ENCODE measurements at regions not wholly inside any gene's neighbourhood (a gene's known extent, or its start where the extent isn't known, plus 50 kb on each side); places are given as distances from the start of the nearest gene placed in this dataset.
"Not testable (repeated sequence)": the region's sequence is repeated elsewhere in the genome, so short reads cannot be mapped to it uniquely, and the experiment has no call there.

GRCh38 chr4:137405833-137406232 lies 126.5 kb downstream of the PCDH18 start:
- H3K27ac ChIP-seq (ENCODE audit: low read depth in 2 of 2, low read length in 2 of 2); H3K4me3 ChIP-seq (ENCODE audit: low read length in 2 of 2); H3K9ac ChIP-seq (ENCODE audit: low read depth in 1 of 2, low read length in 2 of 2); H3K9me3 ChIP-seq (ENCODE audit: control insufficient read depth in 2 of 2, low read length in 2 of 2); H3K36me3 ChIP-seq (ENCODE audit: control insufficient read depth in 2 of 2, insufficient read depth in 2 of 2, low read length in 2 of 2); H3K4me1 ChIP-seq (ENCODE audit: control insufficient read depth in 2 of 2, insufficient read depth in 2 of 2, low read length in 2 of 2); H3K27me3 ChIP-seq (ENCODE audit: control insufficient read depth in 2 of 2, insufficient read depth in 2 of 2, low read length in 2 of 2): not testable (repeated sequence)

- Histone ChIP-seq H3K36me3 (ENCODE audit: control insufficient read depth in 2 of 2, insufficient read depth in 2 of 2, low read length in 2 of 2) (no peaks in the 10 kb centered on the region), H3K9me3 (ENCODE audit: control insufficient read depth in 2 of 2, low read length in 2 of 2) (no peaks in the 10 kb centered on the region), H3K4me1 (ENCODE audit: control insufficient read depth in 2 of 2, insufficient read depth in 2 of 2, low read length in 2 of 2) (no peaks in the 10 kb centered on the region), H3K27me3 (ENCODE audit: control insufficient read depth in 2 of 2, insufficient read depth in 2 of 2, low read length in 2 of 2) (no peaks in the 10 kb centered on the region), H3K9ac (ENCODE audit: low read depth in 1 of 2, low read length in 2 of 2) (no peak overlapping the region), H3K4me3 (ENCODE audit: low read length in 2 of 2) (no peak overlapping the region), H3K27ac (ENCODE audit: low read depth in 2 of 2, low read length in 2 of 2) (no peak overlapping the region)
Measured at GRCh38 chr4:137394018-137394417, 138.3 kb downstream of the PCDH18 start.

GRCh38 chr4:137393044-137393443 lies 139.2 kb downstream of the PCDH18 start:
- H3K27ac ChIP-seq (ENCODE audit: low read depth in 2 of 2, low read length in 2 of 2): no peak overlapping the region

GRCh38 chr4:137390707-137391106 lies 141.6 kb downstream of the PCDH18 start:
- Histone ChIP-seq H3K27me3 (ENCODE audit: control insufficient read depth in 2 of 2, insufficient read depth in 2 of 2, low read length in 2 of 2) (no peaks in the 10 kb centered on the region), H3K36me3 (ENCODE audit: control insufficient read depth in 2 of 2, insufficient read depth in 2 of 2, low read length in 2 of 2) (no peaks in the 10 kb centered on the region), H3K27ac (ENCODE audit: low read depth in 2 of 2, low read length in 2 of 2) (no peak overlapping the region)

More at GRCh38 chr4:137393044-137393443, 139.2 kb downstream of the PCDH18 start:
- Histone ChIP-seq H3K9ac (ENCODE audit: low read depth in 1 of 2, low read length in 2 of 2) (no peak overlapping the region), H3K4me3 (ENCODE audit: low read length in 2 of 2) (no peak overlapping the region), H3K9me3 (ENCODE audit: control insufficient read depth in 2 of 2, low read length in 2 of 2) (no peaks in the 10 kb centered on the region), H3K27me3 (ENCODE audit: control insufficient read depth in 2 of 2, insufficient read depth in 2 of 2, low read length in 2 of 2) (no peaks in the 10 kb centered on the region), H3K36me3 (ENCODE audit: control insufficient read depth in 2 of 2, insufficient read depth in 2 of 2, low read length in 2 of 2) (no peaks in the 10 kb centered on the region), H3K4me1 (ENCODE audit: control insufficient read depth in 2 of 2, insufficient read depth in 2 of 2, low read length in 2 of 2) (no peaks in the 10 kb centered on the region)

GRCh38 chr4:137389911-137390520 lies 142.3 kb downstream of the PCDH18 start:
- H3K27me3 ChIP-seq (ENCODE audit: control insufficient read depth in 2 of 2, insufficient read depth in 2 of 2, low read length in 2 of 2): no peaks in the 10 kb centered on the region
- no peak overlapping the region for H3K9ac ChIP-seq (ENCODE audit: low read depth in 1 of 2, low read length in 2 of 2)
- no peaks in the 10 kb centered on the region for H3K4me1 ChIP-seq (ENCODE audit: control insufficient read depth in 2 of 2, insufficient read depth in 2 of 2, low read length in 2 of 2)
- H3K36me3 ChIP-seq (ENCODE audit: control insufficient read depth in 2 of 2, insufficient read depth in 2 of 2, low read length in 2 of 2): no peaks in the 10 kb centered on the region
- H3K4me3 ChIP-seq (ENCODE audit: low read length in 2 of 2): no peak overlapping the region
- H3K27ac ChIP-seq (ENCODE audit: low read depth in 2 of 2, low read length in 2 of 2): no peak overlapping the region
- no peaks in the 10 kb centered on the region for H3K9me3 ChIP-seq (ENCODE audit: control insufficient read depth in 2 of 2, low read length in 2 of 2)

More at GRCh38 chr4:137390707-137391106, 141.6 kb downstream of the PCDH18 start:
- Histone ChIP-seq H3K4me3 (ENCODE audit: low read length in 2 of 2) (no peak overlapping the region), H3K9ac (ENCODE audit: low read depth in 1 of 2, low read length in 2 of 2) (no peak overlapping the region), H3K4me1 (ENCODE audit: control insufficient read depth in 2 of 2, insufficient read depth in 2 of 2, low read length in 2 of 2) (no peaks in the 10 kb centered on the region), H3K9me3 (ENCODE audit: control insufficient read depth in 2 of 2, low read length in 2 of 2) (no peaks in the 10 kb centered on the region)

- Histone ChIP-seq H3K4me3 (ENCODE audit: low read length in 2 of 2) (no peak overlapping the region), H3K27ac (ENCODE audit: low read depth in 2 of 2, low read length in 2 of 2) (no peak overlapping the region), H3K36me3 (ENCODE audit: control insufficient read depth in 2 of 2, insufficient read depth in 2 of 2, low read length in 2 of 2) (no peaks in the 10 kb centered on the region), H3K9ac (ENCODE audit: low read depth in 1 of 2, low read length in 2 of 2) (no peak overlapping the region), H3K9me3 (ENCODE audit: control insufficient read depth in 2 of 2, low read length in 2 of 2) (no peaks in the 10 kb centered on the region), H3K27me3 (ENCODE audit: control insufficient read depth in 2 of 2, insufficient read depth in 2 of 2, low read length in 2 of 2) (no peaks in the 10 kb centered on the region), H3K4me1 (ENCODE audit: control insufficient read depth in 2 of 2, insufficient read depth in 2 of 2, low read length in 2 of 2) (no peaks in the 10 kb centered on the region)
Measured at GRCh38 chr4:137387924-137388323, 144.4 kb downstream of the PCDH18 start.

GRCh38 chr4:137384476-137384875 lies 147.8 kb downstream of the PCDH18 start:
- Histone ChIP-seq H3K4me3 (ENCODE audit: low read length in 2 of 2) (no peak overlapping the region), H3K27ac (ENCODE audit: low read depth in 2 of 2, low read length in 2 of 2) (no peak overlapping the region), H3K36me3 (ENCODE audit: control insufficient read depth in 2 of 2, insufficient read depth in 2 of 2, low read length in 2 of 2) (no peaks in the 10 kb centered on the region), H3K9ac (ENCODE audit: low read depth in 1 of 2, low read length in 2 of 2) (no peak overlapping the region), H3K27me3 (ENCODE audit: control insufficient read depth in 2 of 2, insufficient read depth in 2 of 2, low read length in 2 of 2) (no peaks in the 10 kb centered on the region), H3K9me3 (ENCODE audit: control insufficient read depth in 2 of 2, low read length in 2 of 2) (no peaks in the 10 kb centered on the region), H3K4me1 (ENCODE audit: control insufficient read depth in 2 of 2, insufficient read depth in 2 of 2, low read length in 2 of 2) (no peaks in the 10 kb centered on the region)

GRCh38 chr4:137378821-137379220 lies 153.5 kb downstream of the PCDH18 start:
- no peaks in the 10 kb centered on the region for H3K36me3 ChIP-seq (ENCODE audit: control insufficient read depth in 2 of 2, insufficient read depth in 2 of 2, low read length in 2 of 2)
- H3K4me3 ChIP-seq (ENCODE audit: low read length in 2 of 2): no peak overlapping the region
- H3K27ac ChIP-seq (ENCODE audit: low read depth in 2 of 2, low read length in 2 of 2): no peak overlapping the region
- H3K9me3 ChIP-seq (ENCODE audit: control insufficient read depth in 2 of 2, low read length in 2 of 2): no peaks in the 10 kb centered on the region
- no peak overlapping the region for H3K9ac ChIP-seq (ENCODE audit: low read depth in 1 of 2, low read length in 2 of 2)
- H3K4me1 ChIP-seq (ENCODE audit: control insufficient read depth in 2 of 2, insufficient read depth in 2 of 2, low read length in 2 of 2): no peaks in the 10 kb centered on the region
- no peaks in the 10 kb centered on the region for H3K27me3 ChIP-seq (ENCODE audit: control insufficient read depth in 2 of 2, insufficient read depth in 2 of 2, low read length in 2 of 2)

GRCh38 chr4:137378393-137378792 lies 153.9 kb downstream of the PCDH18 start:
- Histone ChIP-seq H3K27ac (ENCODE audit: low read depth in 2 of 2, low read length in 2 of 2) (no peak overlapping the region), H3K9me3 (ENCODE audit: control insufficient read depth in 2 of 2, low read length in 2 of 2) (no peaks in the 10 kb centered on the region), H3K27me3 (ENCODE audit: control insufficient read depth in 2 of 2, insufficient read depth in 2 of 2, low read length in 2 of 2) (no peaks in the 10 kb centered on the region), H3K36me3 (ENCODE audit: control insufficient read depth in 2 of 2, insufficient read depth in 2 of 2, low read length in 2 of 2) (no peaks in the 10 kb centered on the region), H3K4me1 (ENCODE audit: control insufficient read depth in 2 of 2, insufficient read depth in 2 of 2, low read length in 2 of 2) (no peaks in the 10 kb centered on the region), H3K9ac (ENCODE audit: low read depth in 1 of 2, low read length in 2 of 2) (no peak overlapping the region), H3K4me3 (ENCODE audit: low read length in 2 of 2) (no peak overlapping the region)

GRCh38 chr4:137376312-137376711 lies 156.0 kb downstream of the PCDH18 start:
- no peak overlapping the region for H3K4me3 ChIP-seq (ENCODE audit: low read length in 2 of 2)
- H3K9ac ChIP-seq (ENCODE audit: low read depth in 1 of 2, low read length in 2 of 2): no peak overlapping the region
- H3K27ac ChIP-seq (ENCODE audit: low read depth in 2 of 2, low read length in 2 of 2): no peak overlapping the region
- no peaks in the 10 kb centered on the region for H3K27me3 ChIP-seq (ENCODE audit: control insufficient read depth in 2 of 2, insufficient read depth in 2 of 2, low read length in 2 of 2)
- H3K9me3 ChIP-seq (ENCODE audit: control insufficient read depth in 2 of 2, low read length in 2 of 2): no peaks in the 10 kb centered on the region
- no peaks in the 10 kb centered on the region for H3K36me3 ChIP-seq (ENCODE audit: control insufficient read depth in 2 of 2, insufficient read depth in 2 of 2, low read length in 2 of 2)
- no peaks in the 10 kb centered on the region for H3K4me1 ChIP-seq (ENCODE audit: control insufficient read depth in 2 of 2, insufficient read depth in 2 of 2, low read length in 2 of 2)

Measured in mucosa of rectum (tissue), 2 donors.